ENCODE measurements at regions not wholly inside any gene's neighbourhood (a gene's known extent, or its start where the extent isn't known, plus 50 kb on each side); places are given as distances from the start of the nearest gene placed in this dataset.
"Not testable (repeated sequence)": the region's sequence is repeated elsewhere in the genome, so short reads cannot be mapped to it uniquely, and the experiment has no call there.

- DNase-seq, result no peak
These were observed 764.4 kb upstream of the PCDH10 start for GRCh38 chr4:132384709-132385108.

GRCh38 chr4:132386130-132386529 is 763.0 kb upstream of the PCDH10 start:
- DNase-seq, result no peak

- DNase-seq, result no peak
These were observed 762.0 kb upstream of the PCDH10 start for GRCh38 chr4:132387060-132387459.

- DNase-seq, result no peak
These were observed 753.5 kb upstream of the PCDH10 start for GRCh38 chr4:132395561-132395960.

- peak in 1 of 2 experiments; percentile 3 for DNase-seq
These were observed 752.5 kb upstream of the PCDH10 start for GRCh38 chr4:132396636-132397035.

- DNase-seq, result no peak
These were observed 731.9 kb upstream of the PCDH10 start for GRCh38 chr4:132417220-132417619.

GRCh38 chr4:132427125-132427524 is 722.0 kb upstream of the PCDH10 start:
- no peak for DNase-seq

GRCh38 chr4:132437117-132437516 is 712.0 kb upstream of the PCDH10 start:
- DNase-seq, result no peak

- no peak for DNase-seq
These were observed 703.7 kb upstream of the PCDH10 start for GRCh38 chr4:132445386-132445785.

GRCh38 chr4:132457987-132458386 is 691.1 kb upstream of the PCDH10 start:
- DNase-seq, result not testable (repeated sequence)

GRCh38 chr4:132479543-132479942 is 669.6 kb upstream of the PCDH10 start:
- no peak for DNase-seq

GRCh38 chr4:132488555-132488954 is 660.5 kb upstream of the PCDH10 start:
- DNase-seq, result no peak

- DNase-seq, result peak in 1 of 2 experiments; percentile 0
These were observed 655.6 kb upstream of the PCDH10 start for GRCh38 chr4:132493476-132493875.

GRCh38 chr4:132495267-132495812 is 653.8 kb upstream of the PCDH10 start:
- DNase-seq, result not testable (repeated sequence)

- DNase-seq, result no peak
These were observed 650.9 kb upstream of the PCDH10 start for GRCh38 chr4:132498215-132498614.

- DNase-seq, result no peak
These were observed 647.0 kb upstream of the PCDH10 start for GRCh38 chr4:132502096-132502552.

- DNase-seq, result no peak
These were observed 644.7 kb upstream of the PCDH10 start for GRCh38 chr4:132504438-132504837.

GRCh38 chr4:132506568-132506967 is 642.5 kb upstream of the PCDH10 start:
- DNase-seq, result no peak

GRCh38 chr4:132513491-132513890 is 635.6 kb upstream of the PCDH10 start:
- no peak for DNase-seq

GRCh38 chr4:132526652-132527051 is 622.4 kb upstream of the PCDH10 start:
- DNase-seq, result no peak

GRCh38 chr4:132527817-132528216 is 621.3 kb upstream of the PCDH10 start:
- DNase-seq, result no peak

GRCh38 chr4:132530861-132531260 is 618.2 kb upstream of the PCDH10 start:
- no peak for DNase-seq

GRCh38 chr4:132540268-132540667 is 608.8 kb upstream of the PCDH10 start:
- DNase-seq, result no peak

- DNase-seq, result peak; percentile 37 to 83
These were observed 608.3 kb upstream of the PCDH10 start for GRCh38 chr4:132540797-132541196.

GRCh38 chr4:132542228-132542627 is 606.9 kb upstream of the PCDH10 start:
- DNase-seq, result no peak
